ENCODE measurements at regions not wholly inside any gene's neighbourhood (a gene's known extent, or its start where the extent isn't known, plus 50 kb on each side); places are given as distances from the start of the nearest gene placed in this dataset.

GRCh38 chrX:125998432-125998831 is 167.7 kb downstream of the DCAF12L2 start:
- no peak for DNase-seq

GRCh38 chrX:126027229-126027628 is 138.9 kb downstream of the DCAF12L2 start:
- ATAC-seq (ENCODE audit: low FRiP score in 2 of 2): no peak
- peaks cover 0 to 5% (median 0%) of the 10 kb centered on the region in 4 donors for H3K9me3 ChIP-seq
- DNase-seq: no peak
- H3K27ac ChIP-seq: no peak overlapping the region
- TF ChIP-seq EP300 (IDR thresholded peaks at IDR 0.05): no peak
- no peak for TF ChIP-seq POLR2AphosphoS5 (IDR thresholded peaks at IDR 0.05)
- no peak for TF ChIP-seq POLR2A (IDR thresholded peaks at IDR 0.05)
- TF ChIP-seq CTCF (IDR thresholded peaks at IDR 0.05): no peak
- H3K36me3 ChIP-seq: no peaks in the 10 kb centered on the region
- no peaks in the 10 kb centered on the region for H3K4me1 ChIP-seq
- H3K4me3 ChIP-seq: no peak overlapping the region
- no peaks in the 10 kb centered on the region for H3K27me3 ChIP-seq
- WGBS, 2 donors: 86% methylated on average over 2 of the region's 3 CpGs; no CpG with 5 or more reads in 1 of the 2 donors

More at GRCh38 chrX:125998432-125998831, 167.7 kb downstream of the DCAF12L2 start:
- ATAC-seq (ENCODE audit: low FRiP score in 2 of 2): no peak
- H3K9me3 ChIP-seq: no peaks in the 10 kb centered on the region
- no peak overlapping the region for H3K4me3 ChIP-seq
- H3K27ac ChIP-seq: no peak overlapping the region
- no peaks in the 10 kb centered on the region for H3K36me3 ChIP-seq
- no peaks in the 10 kb centered on the region for H3K27me3 ChIP-seq
- TF ChIP-seq CTCF (IDR thresholded peaks at IDR 0.05) (no peak), POLR2A (IDR thresholded peaks at IDR 0.05) (no peak), EP300 (IDR thresholded peaks at IDR 0.05) (no peak), POLR2AphosphoS5 (IDR thresholded peaks at IDR 0.05) (no peak)
- no peaks in the 10 kb centered on the region for H3K4me1 ChIP-seq
- WGBS, 2 donors: 6 to 7% methylated on average over 2 of the region's 2 CpGs

GRCh38 chrX:126030021-126030420 is 136.1 kb downstream of the DCAF12L2 start:
- WGBS, 2 donors: 82% methylated on average over 4 of the region's 4 CpGs; no CpG with 5 or more reads in 1 of the 2 donors
- Histone ChIP-seq H3K27me3 (no peaks in the 10 kb centered on the region), H3K27ac (no peak overlapping the region), H3K36me3 (no peaks in the 10 kb centered on the region), H3K4me1 (no peaks in the 10 kb centered on the region), H3K9me3 (peaks cover 0 to 5% (median 0%) of the 10 kb centered on the region in 4 donors), H3K4me3 (no peak overlapping the region)
- DNase-seq: no peak
- peak in 1 of 2 donors; percentile 11 for ATAC-seq (ENCODE audit: low FRiP score in 2 of 2)
- TF ChIP-seq POLR2AphosphoS5 (IDR thresholded peaks at IDR 0.05): no peak
- no peak for TF ChIP-seq POLR2A (IDR thresholded peaks at IDR 0.05)
- TF ChIP-seq EP300 (IDR thresholded peaks at IDR 0.05): no peak
- TF ChIP-seq CTCF (IDR thresholded peaks at IDR 0.05): no peak

GRCh38 chrX:126063984-126064383 is 102.1 kb downstream of the DCAF12L2 start:
- no peaks in the 10 kb centered on the region for H3K4me1 ChIP-seq
- ATAC-seq (ENCODE audit: low FRiP score in 2 of 2) (no peak), DNase-seq (no peak)
- WGBS, 2 donors: 52 to 57% methylated on average over 4 of the region's 4 CpGs
- H3K27ac ChIP-seq: no peak overlapping the region
- no peaks in the 10 kb centered on the region for H3K36me3 ChIP-seq
- TF ChIP-seq POLR2AphosphoS5 (IDR thresholded peaks at IDR 0.05): no peak
- TF ChIP-seq EP300 (IDR thresholded peaks at IDR 0.05): no peak
- no peak for TF ChIP-seq CTCF (IDR thresholded peaks at IDR 0.05)
- TF ChIP-seq POLR2A (IDR thresholded peaks at IDR 0.05): no peak
- H3K9me3 ChIP-seq: no peaks in the 10 kb centered on the region
- no peaks in the 10 kb centered on the region for H3K27me3 ChIP-seq
- no peak overlapping the region for H3K4me3 ChIP-seq

GRCh38 chrX:126064901-126065541 is 101.1 kb downstream of the DCAF12L2 start:
- ATAC-seq (ENCODE audit: low FRiP score in 2 of 2): no peak
- Histone ChIP-seq H3K27me3 (no peaks in the 10 kb centered on the region), H3K9me3 (no peaks in the 10 kb centered on the region), H3K4me3 (no peak overlapping the region), H3K27ac (no peak overlapping the region), H3K36me3 (no peaks in the 10 kb centered on the region), H3K4me1 (no peaks in the 10 kb centered on the region)
- whole genome bisulfite sequencing, 2 donors: 77 to 85% methylated on average over 2 to 9 of the region's 9 CpGs
- no peak for TF ChIP-seq POLR2A (IDR thresholded peaks at IDR 0.05)
- TF ChIP-seq CTCF (IDR thresholded peaks at IDR 0.05): no peak
- no peak for TF ChIP-seq EP300 (IDR thresholded peaks at IDR 0.05)
- TF ChIP-seq POLR2AphosphoS5 (IDR thresholded peaks at IDR 0.05): no peak
- DNase-seq: no peak
